GM18519 (cell line): ENCODE measurements at regions not wholly inside any gene's neighbourhood (a gene's known extent, or its start where the extent isn't known, plus 50 kb on each side); places are given as distances from the start of the nearest gene placed in this dataset.
"Not testable (repeated sequence)": the region's sequence is repeated elsewhere in the genome, so short reads cannot be mapped to it uniquely, and the experiment has no call there.

ENCODE experiments used
- ATAC-seq: cut with Tn5 transposase; IDR thresholded peaks from one replicate; pipeline ENCODE4 v1.9.1; 2021; ENCODE audit warnings: mild to moderate bottlenecking, moderate library complexity; ENCODE audit not compliant: unreplicated experiment, low FRiP score

GRCh38 chr7:121623130-121623872 lies 227.2 kb upstream of the FAM3C start:
- no peak for ATAC-seq

- ATAC-seq, result no peak
These were observed 225.8 kb upstream of the FAM3C start for GRCh38 chr7:121621937-121622336.

- ATAC-seq, result no peak
These were observed 225.0 kb upstream of the FAM3C start for GRCh38 chr7:121620953-121621606.

GRCh38 chr7:121620206-121620605 lies 224.1 kb upstream of the FAM3C start:
- no peak for ATAC-seq

GRCh38 chr7:121618182-121618581 lies 222.1 kb upstream of the FAM3C start:
- no peak for ATAC-seq

GRCh38 chr7:121610243-121610642 lies 214.1 kb upstream of the FAM3C start:
- ATAC-seq, result no peak

- no peak for ATAC-seq
These were observed 213.1 kb upstream of the FAM3C start for GRCh38 chr7:121609208-121609607.

GRCh38 chr7:121608785-121609184 lies 212.7 kb upstream of the FAM3C start:
- ATAC-seq, result no peak

GRCh38 chr7:121608183-121608582 lies 212.1 kb upstream of the FAM3C start:
- ATAC-seq, result not testable (repeated sequence)

- no peak for ATAC-seq
These were observed 209.2 kb upstream of the FAM3C start for GRCh38 chr7:121605317-121605680.

- no peak for ATAC-seq
These were observed 208.7 kb upstream of the FAM3C start for GRCh38 chr7:121604627-121605316.

GRCh38 chr7:121603886-121604285 lies 207.8 kb upstream of the FAM3C start:
- no peak for ATAC-seq

- ATAC-seq, result no peak
These were observed 203.8 kb upstream of the FAM3C start for GRCh38 chr7:121599887-121600286.

- no peak for ATAC-seq
These were observed 199.9 kb upstream of the FAM3C start for GRCh38 chr7:121595758-121596696.

- ATAC-seq, result no peak
These were observed 195.8 kb upstream of the FAM3C start for GRCh38 chr7:121591926-121592325.

- no peak for ATAC-seq
These were observed 191.3 kb upstream of the FAM3C start for GRCh38 chr7:121587435-121587834.

GRCh38 chr7:121582258-121582657 lies 186.2 kb upstream of the FAM3C start:
- no peak for ATAC-seq

GRCh38 chr7:121579639-121580038 lies 183.5 kb upstream of the FAM3C start:
- no peak for ATAC-seq

- ATAC-seq, result no peak
These were observed 182.6 kb upstream of the FAM3C start for GRCh38 chr7:121578669-121579068.

GRCh38 chr7:121576148-121576917 lies 180.2 kb upstream of the FAM3C start:
- ATAC-seq, result no peak
